ENCODE measurements at regions not wholly inside any gene's neighbourhood (a gene's known extent, or its start where the extent isn't known, plus 50 kb on each side); places are given as distances from the start of the nearest gene placed in this dataset. TPM values are rescaled to one million over a fixed set of nuclear protein-coding genes. Genes with fewer than 3 reads are reported as not detected.

Small RNAs in the stretch of these regions (small RNA-seq; reads per million reads assigned to genes)
- not detected for gene RNU6-1031P (ENCODE audit: low read depth)

Measured in mesenchymal stem cell (in vitro differentiated cells and primary cell).